Loucy (cell line): ENCODE measurements at regions not wholly inside any gene's neighbourhood (a gene's known extent, or its start where the extent isn't known, plus 50 kb on each side); places are given as distances from the start of the nearest gene placed in this dataset.

Source experiments
- H2AFZ ChIP-seq: fragments of 200-600 bp; sonication (generic); 2 replicates; pipeline ENCODE4 v1.6.0; 2016; ENCODE audit warnings: antibody characterized with exemption, mild to moderate bottlenecking, low read length, moderate library complexity
- H3F3A ChIP-seq: fragments of 200-600 bp; 2 replicates; pipeline ENCODE4 v1.6.0; 2016; ENCODE audit warnings: antibody characterized with exemption, low read depth, mild to moderate bottlenecking
- H3K27me3 ChIP-seq: fragments of 200-600 bp; sonication (generic); 2 replicates; pipeline ENCODE4 v1.6.1; 2014; ENCODE audit warnings: low read length, mild to moderate bottlenecking; ENCODE audit not compliant: insufficient read depth, poor library complexity, severe bottlenecking
- H3K36me3 ChIP-seq: fragments of 200-600 bp; sonication (generic); 2 replicates; pipeline ENCODE4 v1.6.1; 2016; ENCODE audit warnings: low read length; ENCODE audit not compliant: insufficient read depth
- H3K4me1 ChIP-seq: fragments of 200-600 bp; sonication (generic); 2 replicates; pipeline ENCODE4 v1.5.1; 2014; ENCODE audit warnings: low read length, mild to moderate bottlenecking; ENCODE audit not compliant: insufficient read depth, poor library complexity, severe bottlenecking
- H3K4me2 ChIP-seq: fragments of 200-600 bp; sonication (generic); 2 replicates; pipeline ENCODE4 v1.6.0; 2014; ENCODE audit warnings: antibody characterized with exemption, low read length, low read depth, mild to moderate bottlenecking; ENCODE audit not compliant: poor library complexity, severe bottlenecking
- H3K4me3 ChIP-seq: fragments of 200-600 bp; sonication (generic); 2 replicates; pipeline ENCODE4 v1.5.1; 2014; ENCODE audit warnings: low read length, mild to moderate bottlenecking, mixed read lengths; ENCODE audit not compliant: poor library complexity, severe bottlenecking
- H3K79me2 ChIP-seq: fragments of 200-600 bp; sonication (generic); 2 replicates; pipeline ENCODE4 v1.6.1; 2014; ENCODE audit warnings: low read length; ENCODE audit not compliant: insufficient read depth
- H3K9ac ChIP-seq: fragments of 200-600 bp; sonication (generic); 2 replicates; pipeline ENCODE4 v1.6.0; 2014; ENCODE audit warnings: mild to moderate bottlenecking, low read depth, low read length, moderate library complexity; ENCODE audit not compliant: poor library complexity, severe bottlenecking
- H3K9me2 ChIP-seq: fragments of 200-600 bp; sonication (generic); replicated peaks from 2 replicates; pipeline ENCODE4 v1.6.1; 2016; ENCODE audit warnings: low read depth, low read length, mixed read lengths
- H3K9me3 ChIP-seq: fragments of 200-600 bp; sonication (generic); 2 replicates; pipeline ENCODE4 v1.6.1; 2014; ENCODE audit warnings: mild to moderate bottlenecking, antibody characterized with exemption, low read length, low read depth; ENCODE audit not compliant: insufficient read depth
- H4K20me1 ChIP-seq: fragments of 200-600 bp; sonication (generic); 2 replicates; pipeline ENCODE4 v1.6.0; 2014; ENCODE audit warnings: antibody characterized with exemption, low read length, mild to moderate bottlenecking; ENCODE audit not compliant: insufficient read depth, poor library complexity, severe bottlenecking
- CTCF ChIP-seq: fragments of 200-600 bp; sonication (generic); conservative IDR thresholded peaks from 2 replicates; pipeline ENCODE4 v1.5.1; 2014; ENCODE audit warnings: mild to moderate bottlenecking, antibody characterized with exemption, low read length
- EZH2phosphoT487 ChIP-seq: fragments of 200-600 bp; IDR thresholded peaks from 2 replicates; pipeline ENCODE4 v1.6.1; 2018; ENCODE audit warnings: antibody characterized with exemption, mild to moderate bottlenecking, moderate library complexity, borderline replicate concordance

GRCh38 chr11:27904358-27905055 is 203.4 kb downstream of the KIF18A start:
- H3K79me2 ChIP-seq = no peaks in the 10 kb centered on the region
- H3K4me2 ChIP-seq = no peak overlapping the region
- H3K9me3 ChIP-seq = no peaks in the 10 kb centered on the region
- H2AFZ ChIP-seq = no peak overlapping the region
- H3F3A ChIP-seq = no peaks in the 10 kb centered on the region
- H3K27me3 ChIP-seq = no peaks in the 10 kb centered on the region
- no peak overlapping the region for H3K9ac ChIP-seq
- no peaks in the 10 kb centered on the region for H3K36me3 ChIP-seq
- no peak for TF ChIP-seq EZH2phosphoT487
- TF ChIP-seq CTCF = no peak
- peaks cover 8% of the 10 kb centered on the region for H3K4me1 ChIP-seq
- H3K4me3 ChIP-seq = no peak overlapping the region
- H3K9me2 ChIP-seq = no peaks in the 10 kb centered on the region
- no peaks in the 10 kb centered on the region for H4K20me1 ChIP-seq

- H3K4me2 ChIP-seq = no peak overlapping the region
- no peaks in the 10 kb centered on the region for H3K9me3 ChIP-seq
- no peak overlapping the region for H3K9ac ChIP-seq
- H3K4me1 ChIP-seq = peaks cover 8% of the 10 kb centered on the region
- no peaks in the 10 kb centered on the region for H3K27me3 ChIP-seq
- no peaks in the 10 kb centered on the region for H3K79me2 ChIP-seq
- H3K36me3 ChIP-seq = no peaks in the 10 kb centered on the region
- H4K20me1 ChIP-seq = no peaks in the 10 kb centered on the region
- no peaks in the 10 kb centered on the region for H3F3A ChIP-seq
- no peaks in the 10 kb centered on the region for H3K9me2 ChIP-seq
- no peak overlapping the region for H2AFZ ChIP-seq
- TF ChIP-seq EZH2phosphoT487 (no peak), CTCF (no peak)
- no peak overlapping the region for H3K4me3 ChIP-seq
Measured at GRCh38 chr11:27902981-27903624, 202.8 kb upstream of the BDNF start.

- H4K20me1 ChIP-seq = no peaks in the 10 kb centered on the region
- no peaks in the 10 kb centered on the region for H3K4me1 ChIP-seq
- H3K9me2 ChIP-seq = no peaks in the 10 kb centered on the region
- H2AFZ ChIP-seq = no peak overlapping the region
- no peaks in the 10 kb centered on the region for H3K27me3 ChIP-seq
- H3K79me2 ChIP-seq = no peaks in the 10 kb centered on the region
- H3F3A ChIP-seq = no peaks in the 10 kb centered on the region
- H3K9me3 ChIP-seq = no peaks in the 10 kb centered on the region
- no peak overlapping the region for H3K4me3 ChIP-seq
- H3K36me3 ChIP-seq = no peaks in the 10 kb centered on the region
- H3K4me2 ChIP-seq = no peak overlapping the region
- H3K9ac ChIP-seq = no peak overlapping the region
- no peak for TF ChIP-seq CTCF
- TF ChIP-seq EZH2phosphoT487 = no peak
Measured at GRCh38 chr11:27898166-27898565, 197.9 kb upstream of the BDNF start.
